CD4-positive, alpha-beta memory T cell (primary cell): ENCODE measurements at regions not wholly inside any gene's neighbourhood (a gene's known extent, or its start where the extent isn't known, plus 50 kb on each side); places are given as distances from the start of the nearest gene placed in this dataset.

Source experiments
- CTCF ChIA-PET: fragments of 350-600 bp; sonication (Branson Sonifier 250); formaldehyde crosslinking; loops from one replicate; lab custom pipeline; 2021; ENCODE audit warnings: inconsistent platforms; ENCODE audit not compliant: partially characterized antibody; lab: Charles Lee
- POLR2A ChIA-PET: fragments of 350-600 bp; sonication (Branson Sonifier 250); formaldehyde crosslinking; loops from one replicate; lab custom pipeline; 2021; ENCODE audit not compliant: partially characterized antibody; lab: Charles Lee
- DNase-seq, 5 donors: peaks; one replicate each; pipeline versions ENCODE4 v3.0.0 to v3.0.0-alpha.2; 2020 to 2022; ENCODE audit warnings: mixed read lengths in 1 of 5
- H3K27ac ChIP-seq: one replicate; pipeline ENCODE4 v1.7.0; 2013; ENCODE audit warnings: low read depth, low read length
- H3K27me3 ChIP-seq: 2 replicates; pipeline ENCODE4 v1.7.0; 2013; ENCODE audit warnings: mild to moderate bottlenecking, low read length, moderate library complexity; ENCODE audit not compliant: insufficient read depth
- H3K36me3 ChIP-seq: 2 replicates; pipeline ENCODE4 v1.7.0; 2013; ENCODE audit warnings: mild to moderate bottlenecking, low read length, moderate library complexity; ENCODE audit not compliant: insufficient read depth
- H3K4me1 ChIP-seq: 2 replicates; pipeline ENCODE4 v1.7.0; 2013; ENCODE audit warnings: mild to moderate bottlenecking, low read length, moderate library complexity; ENCODE audit not compliant: insufficient read depth
- H3K4me3 ChIP-seq, 2 donors: one replicate each; pipeline ENCODE4 v1.7.0; 2013; ENCODE audit warnings: low read length in 2 of 2, mild to moderate bottlenecking in 1 of 2
- H3K9me3 ChIP-seq, 2 donors: one replicate each; pipeline ENCODE4 v1.7.0; 2013; ENCODE audit warnings: low read length in 2 of 2, control low read depth in 1 of 2; ENCODE audit not compliant: control insufficient read depth in 1 of 2
- H3K27ac Mint-ChIP-seq, 7 donors: one replicate each; pipeline ENCODE4 v1.8.0; 2020 to 2021; ENCODE audit warnings: mixed read lengths in 7 of 7, mild to moderate bottlenecking in 6 of 7, inconsistent platforms in 3 of 7, moderate library complexity in 3 of 7
- H3K27me3 Mint-ChIP-seq, 2 donors: one replicate each; pipeline ENCODE4 v1.8.0; 2020 to 2021; ENCODE audit warnings: mixed read lengths in 2 of 2
- H3K36me3 Mint-ChIP-seq, 2 donors: one replicate each; pipeline ENCODE4 v1.8.0; 2020 to 2021; ENCODE audit warnings: mixed read lengths in 2 of 2, inconsistent platforms in 1 of 2, mild to moderate bottlenecking in 1 of 2
- H3K4me1 Mint-ChIP-seq, 4 donors: one replicate each; pipeline ENCODE4 v1.8.0; 2020 to 2021; ENCODE audit warnings: mixed read lengths in 4 of 4, mild to moderate bottlenecking in 1 of 4
- H3K4me3 Mint-ChIP-seq, 8 donors: one replicate each; pipeline ENCODE4 v1.8.0; 2020 to 2021; ENCODE audit warnings: mixed read lengths in 8 of 8, mild to moderate bottlenecking in 7 of 8, moderate library complexity in 6 of 8, inconsistent platforms in 3 of 8
- H3K9me3 Mint-ChIP-seq, 8 donors: one replicate each; pipeline ENCODE4 v1.8.0; 2020 to 2021; ENCODE audit warnings: mixed read lengths in 8 of 8, mild to moderate bottlenecking in 5 of 8, inconsistent platforms in 3 of 8, moderate library complexity in 1 of 8
- intact Hi-C: fragments of 100-400 bp; cut with micrococcal nuclease; formaldehyde crosslinking; loops from one replicate; pipeline ENCODE4 v1.15.1; 2023

- ChIA-PET POLR2A (interaction anchor here (0.6 kb wide), 1 partner anchor 12 kb away, joined by 3 read pairs; no protein-coding TSS in a partner anchor), CTCF (no interaction called here)
- no peaks in the 10 kb centered on the region for H3K36me3 ChIP-seq
- no peak overlapping the region for H3K4me3 ChIP-seq
- no peak overlapping the region for H3K27ac ChIP-seq
- DNase-seq = no peak
- H3K9me3 ChIP-seq = no peaks in the 10 kb centered on the region
- H3K4me1 Mint-ChIP-seq = no peaks in the 10 kb centered on the region
- H3K4me1 ChIP-seq = no peaks in the 10 kb centered on the region
- no peaks in the 10 kb centered on the region for H3K27me3 ChIP-seq
- peaks cover 0 to 7% of the 10 kb centered on the region in 2 donors for H3K27me3 Mint-ChIP-seq
- no peaks in the 10 kb centered on the region for H3K36me3 Mint-ChIP-seq
- H3K27ac Mint-ChIP-seq = no peak overlapping the region
- no peak overlapping the region for H3K4me3 Mint-ChIP-seq
- peaks cover 0 to 9% (median 0%) of the 10 kb centered on the region in 8 donors for H3K9me3 Mint-ChIP-seq
- intact Hi-C loops = no loop called here
These were observed 298.5 kb downstream of the INSIG2 start for GRCh38 chr2:118386641-118387302.

DNA sequence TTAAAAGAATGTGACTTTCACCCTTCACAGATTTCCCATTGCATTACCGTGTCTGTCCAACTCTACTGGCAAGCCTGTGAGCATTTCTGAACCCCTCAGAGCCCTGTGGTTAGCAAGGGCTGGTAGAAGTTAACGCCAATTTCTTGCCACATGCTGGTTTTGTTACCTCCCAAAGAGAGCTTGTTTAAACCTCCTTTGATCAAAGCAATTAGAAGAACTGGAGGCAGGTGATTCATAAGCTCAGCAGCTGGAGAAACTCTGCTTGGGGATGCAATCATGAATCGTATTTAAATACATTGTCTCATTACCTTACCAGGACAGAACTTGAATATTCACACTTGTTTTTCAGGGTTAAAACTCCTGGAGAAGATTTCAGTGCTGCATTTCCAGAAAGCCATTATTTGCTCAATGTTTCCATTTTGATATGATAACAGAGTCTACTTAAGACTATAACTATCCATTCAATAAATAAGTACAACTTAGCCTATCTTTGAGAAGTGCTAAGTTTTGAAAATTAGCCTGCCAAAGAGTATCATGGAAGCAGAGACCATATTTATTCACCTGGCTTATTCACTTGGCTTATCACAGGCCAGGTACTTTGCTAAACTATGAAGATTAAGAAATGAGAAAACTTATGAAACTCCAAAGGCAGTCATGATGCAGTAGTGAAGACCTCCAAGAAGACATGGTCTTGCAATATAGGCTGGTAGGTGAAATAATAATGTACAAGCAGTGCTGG lies 292.8 kb downstream of the INSIG2 start:
- Histone ChIP-seq H3K4me3 (no peak overlapping the region), H3K27me3 (no peaks in the 10 kb centered on the region), H3K36me3 (no peaks in the 10 kb centered on the region), H3K27ac (no peak overlapping the region), H3K9me3 (no peaks in the 10 kb centered on the region), H3K4me1 (no peaks in the 10 kb centered on the region)
- H3K4me3 Mint-ChIP-seq = no peak overlapping the region
- peaks cover 3 to 14% of the 10 kb centered on the region in 2 donors for H3K27me3 Mint-ChIP-seq
- intact Hi-C loops = no loop called here
- DNase-seq = no peak
- no peak overlapping the region for H3K27ac Mint-ChIP-seq
- H3K9me3 Mint-ChIP-seq = peaks cover 0 to 2% (median 0%) of the 10 kb centered on the region in 8 donors
- ChIA-PET CTCF (no interaction called here), POLR2A (no interaction called here)
- H3K36me3 Mint-ChIP-seq = no peaks in the 10 kb centered on the region
- no peaks in the 10 kb centered on the region for H3K4me1 Mint-ChIP-seq

GRCh38 chr2:118375907-118376485 lies 287.7 kb downstream of the INSIG2 start:
- no peaks in the 10 kb centered on the region for H3K9me3 Mint-ChIP-seq
- H3K36me3 Mint-ChIP-seq = no peaks in the 10 kb centered on the region
- CTCF ChIA-PET = no interaction called here
- intact Hi-C loops = no loop called here
- Histone ChIP-seq H3K27ac (no peak overlapping the region), H3K27me3 (no peaks in the 10 kb centered on the region), H3K4me3 (no peak overlapping the region), H3K4me1 (no peaks in the 10 kb centered on the region), H3K9me3 (no peaks in the 10 kb centered on the region), H3K36me3 (no peaks in the 10 kb centered on the region)
- peaks cover 5 to 18% of the 10 kb centered on the region in 2 donors for H3K27me3 Mint-ChIP-seq
- no peak for DNase-seq
- H3K27ac Mint-ChIP-seq = no peak overlapping the region
- POLR2A ChIA-PET = no interaction called here
- no peaks in the 10 kb centered on the region for H3K4me1 Mint-ChIP-seq
- H3K4me3 Mint-ChIP-seq = no peak overlapping the region

DNA sequence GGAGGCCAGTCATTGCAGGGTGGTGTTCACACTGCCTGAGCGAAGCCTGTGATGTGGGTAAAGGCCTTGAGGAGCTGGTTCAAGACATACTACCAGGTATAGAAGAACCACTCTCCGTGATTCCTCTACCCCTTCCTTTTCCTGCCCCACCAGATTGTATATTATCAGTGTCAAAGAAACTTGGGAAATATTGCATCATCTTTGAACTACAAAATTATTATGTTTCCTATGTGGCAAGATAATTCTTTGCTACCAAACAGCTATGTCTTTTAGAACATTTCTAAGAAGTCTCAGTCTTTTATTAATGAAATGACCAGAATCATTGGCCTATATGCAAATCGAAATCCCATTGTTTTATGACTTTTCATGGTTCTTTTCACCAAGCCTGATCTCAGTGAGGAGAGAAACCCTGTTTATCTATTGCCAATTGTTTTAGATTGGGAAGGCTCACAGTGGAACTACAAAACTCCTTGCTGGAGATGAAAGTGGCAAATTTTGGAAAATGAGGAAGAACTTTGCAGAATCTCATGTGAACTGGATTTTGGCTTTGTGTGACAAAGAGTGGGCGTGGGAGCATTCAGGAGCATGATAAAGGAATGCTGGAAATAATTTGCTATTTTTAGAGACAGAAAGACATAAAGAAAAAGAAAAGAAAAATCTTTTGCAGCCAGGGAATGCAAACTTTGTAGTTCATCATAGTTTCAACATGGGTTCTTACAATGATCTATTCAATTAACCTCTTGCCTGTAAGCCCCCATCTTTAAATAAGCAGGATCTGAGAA lies 286.9 kb downstream of the INSIG2 start:
- POLR2A ChIA-PET = interaction anchor here (0.6 kb wide), 1 partner anchor 12 kb away, joined by 3 read pairs; no protein-coding TSS in a partner anchor
- intact Hi-C loops = no loop called here

GRCh38 chr2:118372886-118373830 lies 284.9 kb downstream of the INSIG2 start:
- Mint-ChIP-seq H3K27me3 (peaks cover 11 to 28% of the 10 kb centered on the region in 2 donors), H3K4me3 (no peak overlapping the region), H3K27ac (no peak overlapping the region), H3K4me1 (no peaks in the 10 kb centered on the region), H3K36me3 (no peaks in the 10 kb centered on the region), H3K9me3 (no peaks in the 10 kb centered on the region)
- Histone ChIP-seq H3K4me1 (no peaks in the 10 kb centered on the region), H3K27ac (no peak overlapping the region), H3K9me3 (no peaks in the 10 kb centered on the region), H3K27me3 (no peaks in the 10 kb centered on the region), H3K4me3 (no peak overlapping the region), H3K36me3 (no peaks in the 10 kb centered on the region)
- ChIA-PET POLR2A (no interaction called here), CTCF (no interaction called here)
- DNase-seq = no peak
- intact Hi-C loops = no loop called here

More for the DNA sequence above, 286.9 kb downstream of the INSIG2 start:
- no peaks in the 10 kb centered on the region for H3K36me3 Mint-ChIP-seq
- no peak overlapping the region for H3K27ac Mint-ChIP-seq
- Histone ChIP-seq H3K4me1 (no peaks in the 10 kb centered on the region), H3K9me3 (no peaks in the 10 kb centered on the region), H3K27ac (no peak overlapping the region), H3K4me3 (no peak overlapping the region), H3K27me3 (no peaks in the 10 kb centered on the region), H3K36me3 (no peaks in the 10 kb centered on the region)
- H3K9me3 Mint-ChIP-seq = no peaks in the 10 kb centered on the region
- CTCF ChIA-PET = no interaction called here
- no peak overlapping the region for H3K4me3 Mint-ChIP-seq
- H3K4me1 Mint-ChIP-seq = no peaks in the 10 kb centered on the region
- no peak for DNase-seq
- H3K27me3 Mint-ChIP-seq = peaks cover 9 to 19% of the 10 kb centered on the region in 2 donors

- Histone ChIP-seq H3K36me3 (no peaks in the 10 kb centered on the region), H3K4me3 (no peak overlapping the region), H3K4me1 (no peaks in the 10 kb centered on the region), H3K9me3 (no peaks in the 10 kb centered on the region), H3K27ac (no peak overlapping the region), H3K27me3 (no peaks in the 10 kb centered on the region)
- CTCF ChIA-PET = no interaction called here
- H3K36me3 Mint-ChIP-seq = no peaks in the 10 kb centered on the region
- DNase-seq = no peak
- POLR2A ChIA-PET = no interaction called here
- H3K27ac Mint-ChIP-seq = no peak overlapping the region
- peaks cover 13 to 33% of the 10 kb centered on the region in 2 donors for H3K27me3 Mint-ChIP-seq
- H3K4me3 Mint-ChIP-seq = no peak overlapping the region
- no peaks in the 10 kb centered on the region for H3K4me1 Mint-ChIP-seq
- H3K9me3 Mint-ChIP-seq = no peaks in the 10 kb centered on the region
- intact Hi-C loops = no loop called here
These were observed 283.2 kb downstream of the INSIG2 start for GRCh38 chr2:118371515-118371914.
